Mammary epithelial cell (primary cell): ENCODE measurements at regions not wholly inside any gene's neighbourhood (a gene's known extent, or its start where the extent isn't known, plus 50 kb on each side); places are given as distances from the start of the nearest gene placed in this dataset.

ENCODE experiments used
- CTCF ChIP-seq, 2 donors: IDR thresholded peaks in 1 of 2; conservative IDR thresholded peaks in 1 of 2; 2 replicates each; pipeline ENCODE4 v1.5.1; 2011 to 2012; ENCODE audit warnings: inconsistent platforms in 2 of 2, low read length in 2 of 2, mild to moderate bottlenecking in 2 of 2, control low read depth in 1 of 2, low read depth in 1 of 2; ENCODE audit not compliant: insufficient read depth in 1 of 2; ENCODE audit errors: extremely low read depth in 1 of 2
- EZH2 ChIP-seq: IDR thresholded peaks from 2 replicates; pipeline ENCODE4 v1.6.1; 2012; ENCODE audit warnings: low read length, inconsistent platforms, borderline replicate concordance

- TF ChIP-seq CTCF (conservative IDR thresholded peaks at IDR 0.05 in 1 of 2, IDR thresholded peaks at IDR 0.05 in 1 of 2; ENCODE audit: extremely low read depth in 1 of 2, insufficient read depth in 1 of 2, low read depth in 1 of 2, low read length in 2 of 2) (no peak), EZH2 (no peak)
Measured at GRCh38 chr3:32620611-32621310, 50.1 kb upstream of the DYNC1LI1 start.
